AG08395 (cell line): ENCODE measurements at regions not wholly inside any gene's neighbourhood (a gene's known extent, or its start where the extent isn't known, plus 50 kb on each side); places are given as distances from the start of the nearest gene placed in this dataset.

Experiments used
- DNase-seq: peaks from one replicate; pipeline ENCODE4 v3.0.0; 2012; ENCODE audit warnings: mixed read lengths, low spot score

DNA sequence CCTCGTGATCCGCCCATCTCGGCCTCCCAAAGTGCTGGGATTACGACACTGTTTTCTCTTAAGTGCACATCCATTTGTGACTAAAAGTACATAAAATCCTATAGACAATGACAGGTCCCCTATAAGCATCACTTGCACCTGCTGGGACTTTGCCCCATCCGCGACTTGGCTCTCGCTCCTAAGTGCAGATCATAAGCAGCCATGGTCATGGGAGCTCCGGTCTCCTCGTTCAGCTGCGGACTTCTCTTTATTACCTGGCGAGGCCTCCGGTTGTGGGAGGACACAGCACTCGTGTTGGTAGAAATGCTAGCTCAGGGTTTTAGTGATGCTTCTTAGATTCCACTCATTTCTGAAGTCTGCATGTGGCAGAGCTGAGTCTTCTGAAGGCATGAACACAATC is 92.7 kb upstream of the ST6GAL2 start:
- DNase-seq = no peak

DNA sequence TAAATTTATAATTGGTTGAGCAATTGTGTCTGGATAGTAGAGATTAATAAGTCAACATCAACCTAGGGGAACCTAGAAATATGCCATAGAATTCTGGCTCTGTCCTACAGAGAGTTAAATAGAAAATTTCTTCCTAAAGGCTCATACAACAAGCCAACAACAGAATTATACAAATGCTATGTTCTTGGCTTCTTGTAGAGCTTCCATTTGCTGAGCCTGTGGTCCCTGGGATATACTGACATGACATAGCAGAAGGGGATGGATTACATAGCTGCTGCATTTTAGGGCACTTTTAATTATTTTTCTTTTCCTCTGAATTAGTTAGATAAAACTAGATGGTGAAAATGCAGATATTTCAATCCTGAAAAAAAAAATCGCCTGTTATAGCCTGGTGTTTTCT is 95.5 kb upstream of the ST6GAL2 start:
- DNase-seq = no peak

DNA sequence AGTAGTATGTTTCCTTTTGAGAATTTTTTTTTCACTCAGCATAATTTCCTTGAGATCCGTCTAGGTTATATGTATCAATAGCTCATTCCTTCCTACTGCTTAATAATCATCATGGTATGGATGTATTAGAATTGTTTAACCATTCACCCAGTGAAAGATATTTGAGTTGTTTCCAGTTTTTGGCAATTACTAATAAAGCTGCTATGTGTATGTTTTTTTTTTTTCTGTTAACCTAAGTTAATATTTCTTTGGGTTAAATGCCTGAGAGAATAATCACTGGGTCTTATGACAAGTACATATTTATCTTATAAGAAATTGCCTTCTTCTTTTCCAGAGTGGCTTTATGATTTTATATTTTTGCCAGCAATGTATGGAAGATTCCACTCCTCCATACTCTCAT is 96.4 kb upstream of the ST6GAL2 start:
- DNase-seq = no peak

DNA sequence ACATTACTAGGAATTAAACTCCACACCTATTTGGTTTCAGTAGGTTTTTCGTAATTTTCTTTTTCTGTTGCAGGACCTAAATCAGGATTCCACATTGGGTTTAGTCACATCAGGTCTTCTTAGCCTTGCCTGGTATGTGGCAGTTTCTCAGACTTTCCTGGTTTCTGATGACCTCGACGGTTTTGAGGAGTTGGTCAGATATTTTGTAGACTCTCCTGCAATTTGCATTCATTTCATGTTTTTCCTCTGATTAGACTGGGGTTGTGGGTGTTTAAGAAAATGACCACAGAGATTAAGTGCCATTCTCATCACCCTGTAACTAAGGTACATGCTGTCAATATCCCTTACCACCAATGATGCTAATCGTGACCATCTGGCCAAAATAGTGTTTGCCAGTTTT is 97.3 kb upstream of the ST6GAL2 start:
- no peak for DNase-seq

DNA sequence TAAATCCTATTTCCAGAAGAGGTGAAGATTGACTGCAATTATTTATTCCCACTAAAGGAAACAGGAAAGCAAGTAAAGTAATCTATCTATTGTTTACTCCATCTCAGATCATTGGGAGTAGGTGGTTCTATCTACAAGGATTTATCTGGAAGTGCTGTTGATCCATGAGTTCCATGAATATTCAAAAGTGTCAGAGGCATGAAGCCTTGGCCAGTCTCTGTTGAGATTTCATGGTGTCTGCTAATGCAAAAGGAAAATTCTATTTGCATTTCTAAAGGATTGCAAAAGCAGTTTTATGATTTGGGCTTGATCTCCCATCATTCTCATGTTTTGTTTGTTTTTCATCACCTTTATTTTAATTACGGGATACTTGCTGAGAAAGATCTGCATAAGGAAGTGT is 102.4 kb upstream of the ST6GAL2 start:
- no peak for DNase-seq

DNA sequence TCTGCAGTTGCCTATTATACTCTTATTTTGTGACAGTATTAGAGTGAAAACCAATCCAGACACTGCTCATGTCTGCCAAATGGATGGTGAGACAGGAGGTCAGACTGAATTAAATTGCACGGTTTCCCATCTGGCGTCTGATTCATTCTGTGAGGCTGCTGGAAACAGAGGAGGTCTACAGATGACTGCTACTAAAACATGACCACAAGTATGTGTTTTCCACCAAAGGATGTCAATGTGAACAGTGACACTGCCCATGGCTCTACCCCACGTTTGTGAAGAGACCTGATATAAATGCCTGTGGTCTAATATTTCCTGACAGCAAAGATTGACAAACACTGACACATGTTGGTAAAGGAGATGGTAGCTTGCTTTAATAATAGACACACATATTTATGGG is 104.3 kb upstream of the ST6GAL2 start:
- peak; percentile 85 for DNase-seq

DNA sequence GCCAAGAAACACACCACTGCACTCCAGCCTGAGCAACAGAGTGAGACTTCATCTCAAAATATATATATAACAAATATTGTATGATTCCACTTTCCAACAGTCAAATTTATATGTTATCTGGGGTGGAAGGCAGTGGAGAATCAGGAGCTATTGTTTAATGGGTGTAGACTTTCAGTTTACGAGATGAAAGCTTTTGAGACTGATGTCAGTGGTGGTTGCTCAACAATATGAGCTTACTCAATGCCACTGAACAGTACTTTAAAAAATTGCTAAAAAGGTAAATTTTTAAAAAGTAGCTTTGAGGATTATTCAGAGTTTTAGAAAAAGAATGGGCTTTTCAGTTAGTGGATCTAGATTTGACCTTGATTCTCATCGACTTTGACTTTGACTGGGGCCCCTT is 105.9 kb upstream of the ST6GAL2 start:
- DNase-seq = no peak

DNA sequence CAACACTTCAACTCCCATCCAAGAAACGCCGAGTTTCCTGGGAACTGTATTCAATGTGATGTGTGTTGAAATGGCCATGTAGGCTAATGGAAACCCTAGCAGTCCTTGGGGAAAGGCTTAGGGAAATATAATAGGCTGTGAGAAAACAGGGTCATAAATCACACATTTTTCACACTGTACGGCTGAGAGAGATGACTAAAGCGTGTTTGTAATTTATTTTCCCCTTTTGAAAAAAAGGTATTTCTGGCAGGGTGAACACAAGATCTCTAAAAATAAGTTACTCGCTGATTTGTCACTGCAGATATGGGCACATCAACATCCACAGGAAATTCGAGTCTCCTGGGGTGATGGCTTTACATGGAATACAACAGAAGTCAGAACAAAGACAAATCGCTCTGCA is 109.6 kb upstream of the ST6GAL2 start:
- no peak for DNase-seq

DNA sequence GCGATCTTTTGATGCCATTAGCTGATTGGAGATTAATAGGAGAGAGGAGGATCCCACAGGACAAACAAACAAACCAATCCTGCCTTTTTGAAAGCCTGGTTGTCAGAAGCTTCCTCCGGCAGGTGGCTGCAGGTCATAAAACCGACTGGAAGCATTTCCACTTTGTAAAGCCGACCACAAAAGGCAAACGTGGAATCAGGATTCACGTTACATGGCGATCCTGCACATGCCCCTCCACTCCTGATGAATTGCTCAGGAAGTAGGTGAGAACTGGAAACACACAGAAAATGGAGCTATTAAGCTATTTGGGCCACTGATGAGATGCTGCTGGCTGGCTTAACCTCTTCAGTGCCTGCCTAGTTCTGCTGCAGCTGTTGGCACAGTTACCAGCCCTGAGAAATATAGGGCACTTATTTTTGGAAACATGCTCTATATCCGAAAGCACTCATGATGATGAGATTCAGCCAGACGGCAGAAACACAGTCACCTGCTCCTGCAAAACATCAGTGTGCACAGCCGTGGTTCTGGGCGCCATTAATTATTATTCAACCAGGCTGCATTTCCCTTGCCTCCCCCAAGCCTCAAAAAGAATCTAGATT is 110.3 kb upstream of the ST6GAL2 start:
- DNase-seq = no peak

DNA sequence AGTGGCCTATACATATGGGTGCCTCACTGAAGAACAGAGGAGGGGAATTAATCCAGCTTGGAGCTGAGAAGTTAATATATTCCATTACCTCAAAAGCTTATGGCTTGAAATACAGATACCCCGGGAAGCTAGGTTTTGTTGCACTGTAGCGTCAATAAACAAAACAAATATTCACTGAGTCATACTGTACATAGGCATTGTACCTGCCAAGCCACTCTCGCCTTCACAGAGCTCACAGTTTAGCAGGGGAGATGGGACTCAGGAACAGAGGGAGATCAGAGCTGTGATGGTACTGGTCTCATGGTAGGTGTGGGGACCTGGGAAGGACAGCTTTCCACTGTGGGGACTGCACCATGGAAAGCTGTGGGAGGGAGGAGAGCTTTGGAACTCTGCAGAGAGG is 111.2 kb upstream of the ST6GAL2 start:
- no peak for DNase-seq

DNA sequence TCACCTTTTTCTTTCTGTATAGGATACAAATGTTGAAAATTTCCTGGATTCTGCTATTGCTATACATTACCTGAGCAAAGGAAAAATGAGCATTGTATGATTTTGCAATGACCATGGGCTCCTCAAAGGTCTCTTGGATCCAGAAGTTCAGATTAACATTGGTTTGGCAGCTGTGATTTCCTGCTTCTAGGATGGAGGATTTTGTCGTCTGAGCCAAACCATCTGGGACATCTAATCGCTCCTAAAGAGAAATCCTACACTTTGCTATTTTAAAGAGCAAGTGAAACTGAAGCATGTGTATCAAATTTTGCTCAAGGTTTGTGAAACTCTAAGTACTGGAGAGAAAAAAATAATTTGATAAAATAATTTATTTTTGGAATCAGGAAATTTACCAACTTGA is 115.1 kb upstream of the ST6GAL2 start:
- no peak for DNase-seq

DNA sequence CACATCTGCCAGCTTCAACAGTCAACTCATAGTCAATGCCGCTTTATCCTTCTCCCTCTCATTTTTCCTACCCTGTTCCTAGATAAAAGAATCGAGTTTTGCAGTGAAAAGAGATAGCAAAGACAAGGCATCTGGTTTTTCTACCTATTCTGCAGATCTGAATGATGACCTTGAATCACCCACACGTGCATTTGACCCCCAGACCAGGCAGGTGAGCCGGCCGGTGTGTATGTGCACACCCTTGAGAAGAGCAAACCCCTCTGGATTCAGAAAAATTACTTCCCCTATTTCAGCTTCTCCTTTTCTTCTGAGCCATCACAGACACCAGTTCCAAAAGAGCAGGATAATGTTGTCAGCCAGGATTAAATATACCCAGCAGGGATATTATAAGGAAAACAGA is 115.6 kb upstream of the ST6GAL2 start:
- no peak for DNase-seq

DNA sequence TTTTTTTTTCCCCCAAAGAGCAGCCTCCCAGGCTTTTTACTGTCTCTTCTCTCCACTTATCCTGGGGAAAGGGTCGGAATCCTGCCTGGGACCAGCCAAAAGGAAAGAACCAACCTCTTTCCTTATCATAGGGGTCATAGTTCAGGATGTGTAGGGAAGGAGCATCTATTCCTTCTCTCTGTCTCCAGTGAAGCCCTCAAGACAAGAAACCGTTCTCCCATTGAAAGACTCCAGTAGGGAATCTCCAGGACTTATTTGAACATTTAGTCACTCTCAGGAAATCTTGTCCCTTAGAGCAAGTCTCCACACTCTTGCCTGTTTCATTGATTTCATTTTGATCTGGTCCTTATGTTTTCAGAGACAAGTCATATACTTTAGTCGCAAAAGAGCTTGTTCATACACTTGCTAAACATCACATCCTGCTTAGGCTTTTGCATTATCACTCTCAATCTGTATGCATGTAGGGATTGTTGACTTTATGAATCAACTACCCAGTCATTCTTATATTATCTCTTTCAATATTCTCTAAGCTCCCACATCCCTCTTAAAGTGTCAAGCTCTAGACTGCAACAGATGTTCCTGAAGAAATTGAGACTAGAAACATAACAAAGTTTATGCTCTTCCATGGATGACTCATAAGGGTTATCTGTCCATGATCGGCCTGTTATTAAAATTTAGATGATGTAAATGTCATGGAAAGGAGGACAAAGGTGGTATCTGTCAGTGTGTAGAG is 116.2 kb upstream of the ST6GAL2 start:
- DNase-seq = no peak

DNA sequence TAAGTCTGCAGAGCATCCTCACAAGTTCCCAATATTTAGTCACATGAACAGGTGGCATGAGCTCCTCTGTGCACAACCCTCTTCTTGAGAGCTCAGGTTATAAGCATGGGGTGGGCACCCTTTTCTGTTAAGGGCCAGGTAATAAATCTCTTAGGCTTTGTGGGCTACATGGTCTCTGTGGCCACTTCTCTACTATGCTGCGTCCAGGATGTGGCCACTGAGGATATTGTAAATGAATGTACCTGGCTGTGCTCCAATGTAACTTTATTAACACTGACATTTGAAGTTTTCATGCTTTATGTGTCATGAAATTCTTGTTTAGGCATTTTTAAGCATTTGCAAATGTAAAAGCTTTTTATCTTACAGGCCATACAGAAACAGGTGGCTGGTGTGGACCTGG is 116.8 kb upstream of the ST6GAL2 start:
- no peak for DNase-seq

DNA sequence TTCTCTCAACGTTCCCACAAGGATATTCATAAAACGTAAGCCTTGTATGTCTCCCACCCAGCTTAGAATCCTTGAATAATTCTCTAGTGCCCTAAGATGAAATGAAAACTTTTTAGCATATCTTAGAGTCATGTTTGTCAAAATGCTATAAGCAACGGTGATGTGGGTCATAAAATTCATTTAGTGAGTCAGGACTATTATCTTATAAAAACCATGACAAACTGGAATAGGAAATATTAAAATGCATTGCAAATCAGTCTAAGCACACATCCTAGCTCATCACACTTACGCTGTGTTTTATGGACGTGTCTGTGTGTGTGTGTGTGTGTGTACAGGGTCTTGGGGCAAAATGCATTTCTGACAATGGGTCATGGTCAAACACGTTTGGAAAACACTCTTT is 119.9 kb upstream of the ST6GAL2 start:
- DNase-seq = no peak

DNA sequence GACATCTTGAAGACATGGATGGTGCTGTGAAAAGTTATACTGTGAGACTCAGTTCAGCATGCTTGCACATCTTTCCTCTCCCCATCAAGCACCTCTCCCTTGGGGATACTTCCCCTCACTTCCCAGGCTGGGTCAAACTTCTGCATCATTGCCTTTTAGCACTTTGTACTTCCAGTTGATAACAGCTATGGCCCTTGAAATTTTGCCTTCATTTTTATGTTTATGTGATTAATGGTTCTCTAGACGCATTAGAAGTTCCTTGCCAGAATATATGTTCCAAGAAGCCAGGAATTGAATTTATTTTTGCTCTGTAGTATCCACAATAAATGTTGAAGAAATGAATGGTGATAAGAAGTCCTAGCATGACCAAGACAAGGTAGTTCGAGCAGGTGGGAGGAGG is 120.9 kb upstream of the ST6GAL2 start:
- no peak for DNase-seq

DNA sequence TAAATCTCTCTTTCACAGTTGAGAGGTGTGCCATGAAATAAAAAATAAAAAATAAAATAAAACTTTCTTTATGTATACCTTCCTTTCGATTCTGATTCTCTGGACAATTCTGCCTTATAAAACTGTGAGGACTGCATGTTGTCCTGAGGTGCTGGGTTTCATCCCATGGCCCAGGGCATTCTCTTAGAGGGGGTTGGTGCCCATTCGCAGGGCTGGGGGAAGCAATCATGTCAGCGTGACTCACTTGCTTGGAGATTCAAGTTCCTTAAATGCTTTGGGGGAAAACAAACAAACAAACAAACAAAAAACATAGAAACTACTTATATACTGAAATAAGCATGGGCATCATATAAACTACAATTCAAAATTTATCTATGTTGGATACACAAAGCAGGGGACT is 122.0 kb upstream of the ST6GAL2 start:
- DNase-seq = no peak

DNA sequence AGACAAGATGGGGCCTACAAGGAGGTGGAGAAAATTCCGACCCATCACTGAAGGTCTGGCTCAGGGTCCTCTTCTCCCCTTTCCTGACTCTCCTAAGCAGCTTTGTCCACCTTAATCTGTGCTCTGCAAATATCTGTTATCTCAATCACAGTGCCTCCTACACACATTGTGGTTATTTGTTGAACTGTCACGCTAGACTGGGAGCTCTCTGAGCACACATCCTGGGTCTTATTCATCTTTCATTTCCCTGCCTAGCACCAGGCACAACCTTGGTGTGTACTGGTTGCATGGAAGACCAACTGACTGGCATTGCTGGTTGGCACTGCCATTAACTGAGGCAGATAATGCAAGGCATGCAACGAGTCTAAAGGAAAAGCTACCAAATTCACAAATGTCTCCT is 122.9 kb upstream of the ST6GAL2 start:
- no peak for DNase-seq

DNA sequence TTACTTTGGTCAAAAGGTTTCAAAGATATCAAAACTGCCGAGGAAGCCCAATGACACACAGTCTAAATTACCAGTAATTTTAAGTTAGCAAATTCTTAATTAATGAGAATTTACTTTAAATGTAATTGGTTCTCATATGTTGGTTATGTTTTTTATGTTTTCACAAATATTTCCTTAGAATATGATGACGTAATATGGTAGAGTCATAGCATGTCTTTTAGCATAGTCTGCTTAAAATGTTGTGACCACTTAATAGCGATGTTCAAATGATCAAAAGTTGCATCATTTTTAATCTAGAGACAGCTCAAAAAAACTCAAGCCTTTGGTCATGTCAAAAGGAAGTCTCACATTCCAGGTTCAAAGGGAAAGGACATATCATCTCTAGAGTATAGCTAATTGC is 123.3 kb upstream of the ST6GAL2 start:
- DNase-seq = no peak

DNA sequence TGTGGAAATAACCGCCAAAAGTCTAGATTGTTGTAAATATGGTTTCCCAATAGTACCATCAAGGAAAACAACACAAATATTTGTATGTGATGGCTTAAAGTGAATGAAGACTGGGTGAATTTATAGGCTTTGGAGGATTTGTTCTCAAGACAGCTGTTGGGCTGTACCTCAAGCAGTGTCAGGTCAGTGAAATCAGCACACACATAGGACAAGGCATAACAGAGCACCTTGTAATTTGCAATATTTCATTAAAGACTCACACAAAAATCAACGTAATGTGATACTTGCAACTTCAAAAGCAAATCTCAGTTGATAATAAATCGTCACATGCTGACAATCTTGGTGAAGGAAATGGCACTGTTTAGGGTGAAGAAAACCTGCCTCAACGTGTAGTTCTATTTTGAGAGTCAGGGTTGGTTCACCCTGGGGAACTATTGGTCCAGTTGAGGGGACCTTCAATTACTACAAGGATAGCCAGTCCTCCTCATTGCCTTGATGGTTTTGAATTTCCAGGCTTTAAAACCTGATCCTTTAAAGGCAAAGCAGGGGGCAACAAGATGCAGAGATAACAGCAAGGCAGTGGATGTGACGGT is 126.8 kb upstream of the ST6GAL2 start:
- DNase-seq = no peak

DNA sequence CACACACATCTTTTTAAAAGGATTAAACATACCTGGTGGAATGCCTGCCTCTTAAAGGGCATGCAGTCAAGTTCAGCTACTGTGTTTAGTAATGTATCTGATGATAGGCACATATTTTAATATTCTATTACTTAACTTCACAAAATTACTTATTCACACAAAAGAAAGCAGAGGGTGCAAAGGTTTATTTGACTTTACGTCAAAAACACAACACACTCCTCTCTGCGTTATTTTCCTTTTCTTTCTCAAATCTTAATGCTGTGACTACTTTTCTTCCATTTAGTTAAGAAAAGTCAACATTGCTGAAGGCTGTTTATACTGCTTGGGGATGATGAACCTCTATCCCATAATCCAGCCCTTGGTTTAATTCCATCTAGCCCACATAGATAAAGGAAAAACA is 127.9 kb upstream of the ST6GAL2 start:
- no peak for DNase-seq

DNA sequence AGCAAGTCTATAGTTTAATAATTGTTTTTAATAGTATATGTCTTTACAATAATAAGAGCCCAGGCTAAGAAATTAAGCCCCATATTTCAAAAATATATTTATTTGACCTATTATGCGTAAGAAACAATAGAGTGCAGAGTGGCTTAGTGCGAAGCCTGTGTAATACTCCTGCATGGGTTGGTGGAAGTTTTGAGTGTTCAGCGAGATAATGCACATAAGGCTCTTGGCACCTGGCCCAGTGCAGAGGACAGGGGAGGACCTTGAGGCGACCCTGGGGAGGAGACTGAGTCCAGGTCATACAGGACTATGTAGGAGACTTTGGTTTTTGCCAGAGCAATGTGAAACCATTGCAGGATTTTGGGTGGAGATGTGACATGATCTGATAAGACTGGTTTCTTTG is 132.4 kb upstream of the ST6GAL2 start:
- no peak for DNase-seq

DNA sequence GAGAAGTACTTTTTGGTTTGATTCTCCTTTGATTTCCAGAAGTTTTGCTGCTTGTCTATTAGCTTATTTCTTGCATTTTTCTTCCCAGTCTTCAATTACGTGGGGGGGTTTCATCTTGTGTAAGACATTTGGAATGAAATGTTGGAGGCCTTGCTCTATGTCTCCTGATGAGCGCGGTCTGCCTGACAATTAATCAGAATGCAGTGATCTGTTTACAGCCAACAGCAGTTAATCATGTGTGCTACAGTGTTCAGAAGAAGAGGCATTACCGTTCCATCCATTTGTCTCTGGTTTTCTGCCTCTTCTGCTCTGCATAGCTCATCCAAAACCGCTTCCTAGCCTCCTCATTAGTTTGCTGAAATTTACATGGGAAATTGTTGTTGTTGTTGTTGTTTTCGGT is 134.4 kb upstream of the ST6GAL2 start:
- no peak for DNase-seq

DNA sequence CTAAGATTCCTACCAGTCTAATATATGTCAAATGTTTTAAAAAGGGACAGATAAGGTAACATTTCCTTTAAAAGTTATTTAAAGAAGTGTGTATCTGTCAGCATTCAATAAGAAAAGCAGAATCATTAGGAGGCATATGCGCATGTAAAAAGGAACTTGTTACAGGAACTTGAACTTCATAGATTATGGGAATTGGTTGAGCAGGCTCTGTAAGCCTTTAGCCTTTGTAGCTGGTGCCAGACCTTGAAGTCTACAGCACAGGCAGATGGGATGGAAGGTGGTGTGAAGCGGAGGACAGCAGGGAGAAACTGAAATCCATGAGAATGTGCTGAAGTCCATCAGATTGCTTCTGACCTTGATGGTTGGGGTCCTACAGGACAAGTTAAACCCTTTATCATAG is 138.3 kb upstream of the ST6GAL2 start:
- DNase-seq = no peak
